ENCODE measurements at regions not wholly inside any gene's neighbourhood (a gene's known extent, or its start where the extent isn't known, plus 50 kb on each side); places are given as distances from the start of the nearest gene placed in this dataset.

GRCh38 chr16:11402051-11402744 is 56.9 kb downstream of the RMI2 start:
- no peaks in the 10 kb centered on the region for H3K79me2 ChIP-seq (ENCODE audit: insufficient read depth, low read length)
- CTCF ChIA-PET (ENCODE audit: low intra/inter-chr PET ratio, low total read pairs): no interaction called here
- H4K20me1 ChIP-seq (ENCODE audit: insufficient read depth, low read length): no peaks in the 10 kb centered on the region
- DNase-seq (ENCODE audit: low spot score) (no peak), ATAC-seq (peak; percentile 24), FAIRE-seq (no peak)
- POLR2A ChIA-PET: no interaction called here
- H3K36me3 ChIP-seq (replicated peaks in 1 of 2; ENCODE audit: control insufficient read depth in 1 of 2, insufficient read depth in 2 of 2, low read length in 2 of 2): no peaks in the 10 kb centered on the region; a peak in 1 of 5 replicates
- WGBS (ENCODE audit: low lambda C conversion rate): 29% methylated on average over 23 of the region's 23 CpGs
- no peak overlapping the region for H3K27ac ChIP-seq (ENCODE audit: extremely low read length, insufficient read depth, low read length)
- no peak overlapping the region; a peak in 1 of 6 replicates for H3K4me3 ChIP-seq (replicated peaks in 1 of 3; ENCODE audit: insufficient read depth in 1 of 3, low read depth in 2 of 3, low read length in 3 of 3)
- in situ Hi-C loops (cut with HindIII; ENCODE audit: extremely low pct_ligation_motif_present, low pct_unique_long_range_greater_than_20kb): loop anchor here (25.0 kb wide), 1 partner anchor 110 kb away; no protein-coding TSS in a partner anchor
- peak overlapping the region; percentile 30 for H3K4me2 ChIP-seq (ENCODE audit: low read depth, low read length)
- peaks cover 25% of the 10 kb centered on the region for H3K4me1 ChIP-seq (ENCODE audit: insufficient read depth, low read length)
- no TSS peak for BruUV-seq (replicated peaks)
- H3K9ac ChIP-seq (ENCODE audit: insufficient read depth, low read depth, low read length): no peak overlapping the region
- no peak overlapping the region for H2AFZ ChIP-seq (ENCODE audit: low read length)
- H3K27me3 ChIP-seq (ENCODE audit: control insufficient read depth in 1 of 2, insufficient read depth in 2 of 2, low read length in 2 of 2): peaks cover 43 to 72% of the 10 kb centered on the region in 2 experiments
- H3K9me3 ChIP-seq (ENCODE audit: low read length): no peaks in the 10 kb centered on the region
- intact Hi-C loops (cut with micrococcal nuclease; ENCODE audit: unreplicated experiment): loop anchor here (10.0 kb wide), 1 partner anchor 663 kb away; no protein-coding TSS in a partner anchor
- TF ChIP-seq ZNF512B (CRISPR knock-in tag; IDR thresholded peaks at IDR 0.05; ENCODE audit: borderline replicate concordance) (0 out of 2 replicates have a peak, but pooled peaks have one; percentile 51), CREB1 (IDR thresholded peaks at IDR 0.05) (0 out of 2 replicates have a peak, but pooled peaks have one; percentile 21), CREB1 (CRISPR knock-in tag; IDR thresholded peaks at IDR 0.05) (no peak), GABPB1 (CRISPR knock-in tag; IDR thresholded peaks at IDR 0.05) (peak; percentile 22; the same call in 1 of the 2 replicates), ZNF780A (CRISPR knock-in tag; IDR thresholded peaks at IDR 0.05) (no peak), SOX6 (IDR thresholded peaks at IDR 0.05) (no peak), SOX6 (CRISPR knock-in tag; IDR thresholded peaks at IDR 0.05) (0 out of 2 replicates have a peak, but pooled peaks have one; percentile 4), DR1 (CRISPR knock-in tag; IDR thresholded peaks at IDR 0.05) (0 out of 2 replicates have a peak, but pooled peaks have one; percentile 39), ZMYM3 (CRISPR knock-in tag; IDR thresholded peaks at IDR 0.05) (0 out of 2 replicates have a peak, but pooled peaks have one; percentile 23)
- TF ChIP-seq, protein P1, sequence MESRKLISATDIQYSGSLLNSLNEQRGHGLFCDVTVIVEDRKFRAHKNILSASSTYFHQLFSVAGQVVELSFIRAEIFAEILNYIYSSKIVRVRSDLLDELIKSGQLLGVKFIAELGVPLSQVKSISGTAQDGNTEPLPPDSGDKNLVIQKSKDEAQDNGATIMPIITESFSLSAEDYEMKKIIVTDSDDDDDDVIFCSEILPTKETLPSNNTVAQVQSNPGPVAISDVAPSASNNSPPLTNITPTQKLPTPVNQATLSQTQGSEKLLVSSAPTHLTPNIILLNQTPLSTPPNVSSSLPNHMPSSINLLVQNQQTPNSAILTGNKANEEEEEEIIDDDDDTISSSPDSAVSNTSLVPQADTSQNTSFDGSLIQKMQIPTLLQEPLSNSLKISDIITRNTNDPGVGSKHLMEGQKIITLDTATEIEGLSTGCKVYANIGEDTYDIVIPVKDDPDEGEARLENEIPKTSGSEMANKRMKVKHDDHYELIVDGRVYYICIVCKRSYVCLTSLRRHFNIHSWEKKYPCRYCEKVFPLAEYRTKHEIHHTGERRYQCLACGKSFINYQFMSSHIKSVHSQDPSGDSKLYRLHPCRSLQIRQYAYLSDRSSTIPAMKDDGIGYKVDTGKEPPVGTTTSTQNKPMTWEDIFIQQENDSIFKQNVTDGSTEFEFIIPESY (CRISPR knock-in tag; IDR thresholded peaks at IDR 0.05): no peak
- TF ChIP-seq, protein P2, sequence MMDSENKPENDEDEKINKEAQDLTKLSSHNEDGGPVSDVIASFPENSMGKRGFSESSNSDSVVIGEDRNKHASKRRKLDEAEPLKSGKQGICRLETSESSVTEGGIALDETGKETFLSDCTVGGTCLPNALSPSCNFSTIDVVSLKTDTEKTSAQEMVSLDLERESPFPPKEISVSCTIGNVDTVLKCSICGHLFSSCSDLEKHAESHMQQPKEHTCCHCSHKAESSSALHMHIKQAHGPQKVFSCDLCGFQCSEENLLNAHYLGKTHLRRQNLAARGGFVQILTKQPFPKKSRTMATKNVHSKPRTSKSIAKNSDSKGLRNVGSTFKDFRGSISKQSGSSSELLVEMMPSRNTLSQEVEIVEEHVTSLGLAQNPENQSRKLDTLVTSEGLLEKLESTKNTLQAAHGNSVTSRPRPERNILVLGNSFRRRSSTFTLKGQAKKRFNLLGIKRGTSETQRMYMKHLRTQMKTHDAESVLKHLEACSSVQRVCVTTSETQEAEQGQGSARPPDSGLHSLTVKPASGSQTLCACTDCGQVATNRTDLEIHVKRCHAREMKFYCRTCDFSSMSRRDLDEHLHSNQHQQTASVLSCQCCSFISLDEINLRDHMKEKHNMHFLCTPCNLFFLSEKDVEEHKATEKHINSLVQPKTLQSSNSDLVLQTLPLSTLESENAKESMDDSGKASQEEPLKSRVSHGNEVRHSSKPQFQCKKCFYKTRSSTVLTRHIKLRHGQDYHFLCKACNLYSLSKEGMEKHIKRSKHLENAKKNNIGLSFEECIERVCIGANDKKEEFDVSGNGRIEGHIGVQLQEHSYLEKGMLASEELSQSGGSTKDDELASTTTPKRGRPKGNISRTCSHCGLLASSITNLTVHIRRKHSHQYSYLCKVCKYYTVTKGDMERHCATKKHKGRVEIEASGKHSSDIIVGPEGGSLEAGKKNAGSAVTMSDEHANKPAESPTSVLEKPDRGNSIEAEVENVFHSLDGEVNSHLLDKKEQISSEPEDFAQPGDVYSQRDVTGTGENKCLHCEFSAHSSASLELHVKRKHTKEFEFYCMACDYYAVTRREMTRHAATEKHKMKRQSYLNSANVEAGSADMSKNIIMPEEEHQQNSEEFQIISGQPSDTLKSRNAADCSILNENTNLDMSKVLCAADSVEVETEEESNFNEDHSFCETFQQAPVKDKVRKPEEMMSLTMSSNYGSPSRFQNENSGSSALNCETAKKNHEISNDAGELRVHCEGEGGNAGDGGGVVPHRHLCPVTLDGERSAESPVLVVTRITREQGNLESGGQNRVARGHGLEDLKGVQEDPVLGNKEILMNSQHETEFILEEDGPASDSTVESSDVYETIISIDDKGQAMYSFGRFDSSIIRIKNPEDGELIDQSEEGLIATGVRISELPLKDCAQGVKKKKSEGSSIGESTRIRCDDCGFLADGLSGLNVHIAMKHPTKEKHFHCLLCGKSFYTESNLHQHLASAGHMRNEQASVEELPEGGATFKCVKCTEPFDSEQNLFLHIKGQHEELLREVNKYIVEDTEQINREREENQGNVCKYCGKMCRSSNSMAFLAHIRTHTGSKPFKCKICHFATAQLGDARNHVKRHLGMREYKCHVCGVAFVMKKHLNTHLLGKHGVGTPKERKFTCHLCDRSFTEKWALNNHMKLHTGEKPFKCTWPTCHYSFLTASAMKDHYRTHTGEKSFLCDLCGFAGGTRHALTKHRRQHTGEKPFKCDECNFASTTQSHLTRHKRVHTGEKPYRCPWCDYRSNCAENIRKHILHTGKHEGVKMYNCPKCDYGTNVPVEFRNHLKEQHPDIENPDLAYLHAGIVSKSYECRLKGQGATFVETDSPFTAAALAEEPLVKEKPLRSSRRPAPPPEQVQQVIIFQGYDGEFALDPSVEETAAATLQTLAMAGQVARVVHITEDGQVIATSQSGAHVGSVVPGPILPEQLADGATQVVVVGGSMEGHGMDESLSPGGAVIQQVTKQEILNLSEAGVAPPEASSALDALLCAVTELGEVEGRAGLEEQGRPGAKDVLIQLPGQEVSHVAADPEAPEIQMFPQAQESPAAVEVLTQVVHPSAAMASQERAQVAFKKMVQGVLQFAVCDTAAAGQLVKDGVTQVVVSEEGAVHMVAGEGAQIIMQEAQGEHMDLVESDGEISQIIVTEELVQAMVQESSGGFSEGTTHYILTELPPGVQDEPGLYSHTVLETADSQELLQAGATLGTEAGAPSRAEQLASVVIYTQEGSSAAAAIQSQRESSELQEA (CRISPR knock-in tag; IDR thresholded peaks at IDR 0.05; ENCODE audit: not compliant biosample characterization): no peak

Measured in HepG2 (cell line).